ENCODE measurements at regions not wholly inside any gene's neighbourhood (a gene's known extent, or its start where the extent isn't known, plus 50 kb on each side); places are given as distances from the start of the nearest gene placed in this dataset.

- Histone ChIP-seq H3K27ac (ENCODE audit: low read depth, low read length) (peak overlapping the region; percentile 70), H3K4me1 (ENCODE audit: control insufficient read depth in 1 of 2, insufficient read depth in 2 of 2, low read length in 2 of 2) (peaks cover 0 to 29% of the 10 kb centered on the region in 2 donors), H3K27me3 (ENCODE audit: control insufficient read depth in 1 of 2, insufficient read depth in 2 of 2, low read length in 2 of 2) (no peaks in the 10 kb centered on the region), H3K9ac (ENCODE audit: low read depth in 1 of 2, low read length in 2 of 2) (peak overlapping the region; percentile 12 to 71), H3K36me3 (ENCODE audit: control insufficient read depth in 1 of 2, insufficient read depth in 2 of 2, low read length in 2 of 2) (no peaks in the 10 kb centered on the region), H3K4me3 (ENCODE audit: low read depth in 1 of 2, low read length in 2 of 2) (peak overlapping the region; percentile 65 to 78), H3K9me3 (ENCODE audit: control insufficient read depth in 1 of 2, low read length in 2 of 2) (no peaks in the 10 kb centered on the region)
These were observed 568.1 kb upstream of the DIPK2B start for GRCh38 chrX:45768666-45769236.

- Histone ChIP-seq H3K9me3 (ENCODE audit: control insufficient read depth in 1 of 2, low read length in 2 of 2) (no peaks in the 10 kb centered on the region), H3K27ac (ENCODE audit: low read depth, low read length) (no peak overlapping the region), H3K4me1 (ENCODE audit: control insufficient read depth in 1 of 2, insufficient read depth in 2 of 2, low read length in 2 of 2) (peaks cover 6 to 23% of the 10 kb centered on the region in 2 donors), H3K9ac (ENCODE audit: low read depth in 1 of 2, low read length in 2 of 2) (peak overlapping the region in 1 of 2 donors; percentile 43), H3K4me3 (ENCODE audit: low read depth in 1 of 2, low read length in 2 of 2) (peak overlapping the region; percentile 22 to 60), H3K27me3 (ENCODE audit: control insufficient read depth in 1 of 2, insufficient read depth in 2 of 2, low read length in 2 of 2) (no peaks in the 10 kb centered on the region), H3K36me3 (ENCODE audit: control insufficient read depth in 1 of 2, insufficient read depth in 2 of 2, low read length in 2 of 2) (peaks cover 0 to 6% of the 10 kb centered on the region in 2 donors)
These were observed 566.4 kb upstream of the DIPK2B start for GRCh38 chrX:45766981-45767501.

- Histone ChIP-seq H3K9me3 (ENCODE audit: control insufficient read depth in 1 of 2, low read length in 2 of 2) (no peaks in the 10 kb centered on the region), H3K9ac (ENCODE audit: low read depth in 1 of 2, low read length in 2 of 2) (no peak overlapping the region), H3K4me1 (ENCODE audit: control insufficient read depth in 1 of 2, insufficient read depth in 2 of 2, low read length in 2 of 2) (peaks cover 6 to 17% of the 10 kb centered on the region in 2 donors), H3K27me3 (ENCODE audit: control insufficient read depth in 1 of 2, insufficient read depth in 2 of 2, low read length in 2 of 2) (no peaks in the 10 kb centered on the region), H3K36me3 (ENCODE audit: control insufficient read depth in 1 of 2, insufficient read depth in 2 of 2, low read length in 2 of 2) (peaks cover 0 to 9% of the 10 kb centered on the region in 2 donors), H3K27ac (ENCODE audit: low read depth, low read length) (no peak overlapping the region), H3K4me3 (ENCODE audit: low read depth in 1 of 2, low read length in 2 of 2) (peak overlapping the region in 1 of 2 donors; percentile 7)
These were observed 565.1 kb upstream of the DIPK2B start for GRCh38 chrX:45765767-45766166.

GRCh38 chrX:45765281-45765680, 564.6 kb upstream of the DIPK2B start:
- no peaks in the 10 kb centered on the region for H3K27me3 ChIP-seq (ENCODE audit: control insufficient read depth in 1 of 2, insufficient read depth in 2 of 2, low read length in 2 of 2)
- H3K9me3 ChIP-seq (ENCODE audit: control insufficient read depth in 1 of 2, low read length in 2 of 2), result no peaks in the 10 kb centered on the region
- H3K4me1 ChIP-seq (ENCODE audit: control insufficient read depth in 1 of 2, insufficient read depth in 2 of 2, low read length in 2 of 2), result peaks cover 10 to 17% of the 10 kb centered on the region in 2 donors
- no peak overlapping the region for H3K27ac ChIP-seq (ENCODE audit: low read depth, low read length)
- H3K36me3 ChIP-seq (ENCODE audit: control insufficient read depth in 1 of 2, insufficient read depth in 2 of 2, low read length in 2 of 2), result peaks cover 0 to 11% of the 10 kb centered on the region in 2 donors
- H3K9ac ChIP-seq (ENCODE audit: low read depth in 1 of 2, low read length in 2 of 2), result no peak overlapping the region
- H3K4me3 ChIP-seq (ENCODE audit: low read depth in 1 of 2, low read length in 2 of 2), result no peak overlapping the region

GRCh38 chrX:45762699-45763647, 562.3 kb upstream of the DIPK2B start:
- peaks cover 14 to 20% of the 10 kb centered on the region in 2 donors for H3K4me1 ChIP-seq (ENCODE audit: control insufficient read depth in 1 of 2, insufficient read depth in 2 of 2, low read length in 2 of 2)
- H3K9me3 ChIP-seq (ENCODE audit: control insufficient read depth in 1 of 2, low read length in 2 of 2), result no peaks in the 10 kb centered on the region
- H3K27me3 ChIP-seq (ENCODE audit: control insufficient read depth in 1 of 2, insufficient read depth in 2 of 2, low read length in 2 of 2), result no peaks in the 10 kb centered on the region
- H3K36me3 ChIP-seq (ENCODE audit: control insufficient read depth in 1 of 2, insufficient read depth in 2 of 2, low read length in 2 of 2), result peaks cover 0 to 16% of the 10 kb centered on the region in 2 donors
- H3K4me3 ChIP-seq (ENCODE audit: low read depth in 1 of 2, low read length in 2 of 2), result no peak overlapping the region
- H3K9ac ChIP-seq (ENCODE audit: low read depth in 1 of 2, low read length in 2 of 2), result no peak overlapping the region
- H3K27ac ChIP-seq (ENCODE audit: low read depth, low read length), result no peak overlapping the region

- Histone ChIP-seq H3K27ac (ENCODE audit: low read depth, low read length) (no peak overlapping the region), H3K9ac (ENCODE audit: low read depth in 1 of 2, low read length in 2 of 2) (no peak overlapping the region), H3K9me3 (ENCODE audit: control insufficient read depth in 1 of 2, low read length in 2 of 2) (no peaks in the 10 kb centered on the region), H3K4me3 (ENCODE audit: low read depth in 1 of 2, low read length in 2 of 2) (no peak overlapping the region), H3K36me3 (ENCODE audit: control insufficient read depth in 1 of 2, insufficient read depth in 2 of 2, low read length in 2 of 2) (peaks cover 0 to 16% of the 10 kb centered on the region in 2 donors), H3K27me3 (ENCODE audit: control insufficient read depth in 1 of 2, insufficient read depth in 2 of 2, low read length in 2 of 2) (no peaks in the 10 kb centered on the region), H3K4me1 (ENCODE audit: control insufficient read depth in 1 of 2, insufficient read depth in 2 of 2, low read length in 2 of 2) (peaks cover 18 to 20% of the 10 kb centered on the region in 2 donors)
These were observed 561.2 kb upstream of the DIPK2B start for GRCh38 chrX:45761920-45762319.

- Histone ChIP-seq H3K36me3 (ENCODE audit: control insufficient read depth in 1 of 2, insufficient read depth in 2 of 2, low read length in 2 of 2) (peaks cover 0 to 16% of the 10 kb centered on the region in 2 donors), H3K27ac (ENCODE audit: low read depth, low read length) (no peak overlapping the region), H3K4me1 (ENCODE audit: control insufficient read depth in 1 of 2, insufficient read depth in 2 of 2, low read length in 2 of 2) (peaks cover 13 to 21% of the 10 kb centered on the region in 2 donors), H3K9ac (ENCODE audit: low read depth in 1 of 2, low read length in 2 of 2) (no peak overlapping the region), H3K27me3 (ENCODE audit: control insufficient read depth in 1 of 2, insufficient read depth in 2 of 2, low read length in 2 of 2) (no peaks in the 10 kb centered on the region), H3K9me3 (ENCODE audit: control insufficient read depth in 1 of 2, low read length in 2 of 2) (no peaks in the 10 kb centered on the region), H3K4me3 (ENCODE audit: low read depth in 1 of 2, low read length in 2 of 2) (no peak overlapping the region)
These were observed 559.6 kb upstream of the DIPK2B start for GRCh38 chrX:45760187-45760742.

GRCh38 chrX:45758738-45759397, 558.2 kb upstream of the DIPK2B start:
- H3K9me3 ChIP-seq (ENCODE audit: control insufficient read depth in 1 of 2, low read length in 2 of 2), result no peaks in the 10 kb centered on the region
- H3K36me3 ChIP-seq (ENCODE audit: control insufficient read depth in 1 of 2, insufficient read depth in 2 of 2, low read length in 2 of 2), result peaks cover 0 to 16% of the 10 kb centered on the region in 2 donors
- H3K27me3 ChIP-seq (ENCODE audit: control insufficient read depth in 1 of 2, insufficient read depth in 2 of 2, low read length in 2 of 2), result no peaks in the 10 kb centered on the region
- H3K27ac ChIP-seq (ENCODE audit: low read depth, low read length), result no peak overlapping the region
- H3K4me1 ChIP-seq (ENCODE audit: control insufficient read depth in 1 of 2, insufficient read depth in 2 of 2, low read length in 2 of 2), result peaks cover 19 to 21% of the 10 kb centered on the region in 2 donors
- no peak overlapping the region for H3K9ac ChIP-seq (ENCODE audit: low read depth in 1 of 2, low read length in 2 of 2)
- H3K4me3 ChIP-seq (ENCODE audit: low read depth in 1 of 2, low read length in 2 of 2), result no peak overlapping the region

GRCh38 chrX:45758319-45758718, 557.6 kb upstream of the DIPK2B start:
- no peak overlapping the region for H3K27ac ChIP-seq (ENCODE audit: low read depth, low read length)
- H3K4me1 ChIP-seq (ENCODE audit: control insufficient read depth in 1 of 2, insufficient read depth in 2 of 2, low read length in 2 of 2), result peaks cover 20 to 21% of the 10 kb centered on the region in 2 donors

More at GRCh38 chrX:45758319-45758718, 557.6 kb upstream of the DIPK2B start:
- Histone ChIP-seq H3K4me3 (ENCODE audit: low read depth in 1 of 2, low read length in 2 of 2) (no peak overlapping the region), H3K9ac (ENCODE audit: low read depth in 1 of 2, low read length in 2 of 2) (no peak overlapping the region), H3K27me3 (ENCODE audit: control insufficient read depth in 1 of 2, insufficient read depth in 2 of 2, low read length in 2 of 2) (no peaks in the 10 kb centered on the region), H3K9me3 (ENCODE audit: control insufficient read depth in 1 of 2, low read length in 2 of 2) (no peaks in the 10 kb centered on the region), H3K36me3 (ENCODE audit: control insufficient read depth in 1 of 2, insufficient read depth in 2 of 2, low read length in 2 of 2) (peaks cover 0 to 15% of the 10 kb centered on the region in 2 donors)
